Activated CD8-positive, alpha-beta memory T cell treated with anti-CD3 and anti-CD28 coated beads, Interleukin-2, amount 10 ng/mL, durations not matched to agents 7 days and 5 days (primary cell): ENCODE measurements at regions not wholly inside any gene's neighbourhood (a gene's known extent, or its start where the extent isn't known, plus 50 kb on each side); places are given as distances from the start of the nearest gene placed in this dataset.

ENCODE experiments used
- ATAC-seq: fragments of 150-1000 bp; cut with Tn5 transposase; one replicate; pipeline ENCODE4 v1.10.0; 2021; ENCODE audit warnings: moderate library complexity
- CTCF ChIA-PET: fragments of 350-600 bp; sonication (Branson Sonifier 250); formaldehyde crosslinking; loops from one replicate; lab custom pipeline; 2021; ENCODE audit warnings: antibody characterized with exemption; lab: Charles Lee
- DNase-seq: peaks from one replicate; pipeline ENCODE4 v3.0.0-alpha.2; 2020
- H3K27ac Mint-ChIP-seq: one replicate; pipeline ENCODE4 v1.8.0; 2021; ENCODE audit warnings: mild to moderate bottlenecking, mixed read lengths
- H3K27me3 Mint-ChIP-seq: one replicate; pipeline ENCODE4 v1.8.0; 2021; ENCODE audit warnings: mixed read lengths
- H3K36me3 Mint-ChIP-seq: one replicate; pipeline ENCODE4 v1.8.0; 2021; ENCODE audit warnings: mild to moderate bottlenecking, mixed read lengths
- H3K4me1 Mint-ChIP-seq: one replicate; pipeline ENCODE4 v1.8.0; 2021; ENCODE audit warnings: mixed read lengths
- H3K4me3 Mint-ChIP-seq: one replicate; pipeline ENCODE4 v1.8.0; 2021; ENCODE audit warnings: mild to moderate bottlenecking, moderate library complexity, mixed read lengths
- H3K9me3 Mint-ChIP-seq: one replicate; pipeline ENCODE4 v1.8.0; 2022; ENCODE audit warnings: low read depth, mixed read lengths

DNA sequence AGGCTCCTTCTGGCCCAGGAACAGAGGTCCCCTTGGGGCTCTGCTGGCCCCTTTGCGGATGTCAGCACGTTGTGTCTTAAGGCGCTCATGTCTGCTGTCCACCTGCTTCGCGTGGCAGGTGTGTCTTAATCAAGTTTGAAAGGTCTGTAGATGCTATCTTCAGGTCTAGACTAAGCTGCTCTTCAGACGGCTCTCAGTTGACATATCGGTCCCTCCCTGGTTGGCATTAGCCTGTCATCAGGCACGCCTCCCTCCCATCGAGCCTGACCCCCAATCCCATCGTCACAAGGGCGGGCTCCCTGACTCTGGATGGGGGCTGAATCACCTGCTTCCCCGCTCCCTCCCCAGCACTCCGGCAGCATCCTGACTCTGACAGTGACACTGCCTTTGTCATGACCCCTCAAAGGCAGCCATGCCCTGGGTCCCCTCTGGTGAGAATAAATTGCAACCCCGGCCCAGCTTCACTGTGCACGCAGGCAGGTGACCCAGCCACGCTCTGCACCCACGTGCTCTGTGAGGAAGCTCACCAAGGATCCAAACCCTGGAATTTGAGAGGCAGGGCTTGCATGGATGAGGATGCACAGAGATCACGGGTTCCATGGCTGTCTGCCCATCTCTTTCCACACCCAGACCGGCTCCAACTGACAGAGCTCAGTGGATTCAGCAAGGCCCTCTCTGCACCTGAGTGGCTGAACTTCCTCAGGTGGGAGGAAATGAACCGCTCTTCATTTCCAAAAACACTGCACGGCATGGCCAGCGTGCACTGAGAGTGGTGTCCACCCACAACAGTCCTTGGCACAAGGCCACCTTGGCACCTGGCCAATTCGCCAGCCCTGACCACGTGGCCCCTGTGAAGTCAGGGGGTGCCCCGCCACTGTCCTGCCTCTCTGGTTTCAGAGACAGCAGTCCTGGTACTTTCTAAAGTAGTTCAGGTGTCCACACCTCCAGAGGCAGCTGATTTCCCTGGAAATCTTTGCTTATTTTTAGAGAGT lies 110.2 kb upstream of the GPC1 start:
- DNase-seq = peak; percentile 29
- H3K27me3 Mint-ChIP-seq = no peaks in the 10 kb centered on the region
- no peaks in the 10 kb centered on the region for H3K36me3 Mint-ChIP-seq
- no peak for ATAC-seq
- no peak overlapping the region for H3K27ac Mint-ChIP-seq
- no peaks in the 10 kb centered on the region for H3K9me3 Mint-ChIP-seq
- CTCF ChIA-PET = no interaction called here
- H3K4me3 Mint-ChIP-seq = no peak overlapping the region
- H3K4me1 Mint-ChIP-seq = no peaks in the 10 kb centered on the region

DNA sequence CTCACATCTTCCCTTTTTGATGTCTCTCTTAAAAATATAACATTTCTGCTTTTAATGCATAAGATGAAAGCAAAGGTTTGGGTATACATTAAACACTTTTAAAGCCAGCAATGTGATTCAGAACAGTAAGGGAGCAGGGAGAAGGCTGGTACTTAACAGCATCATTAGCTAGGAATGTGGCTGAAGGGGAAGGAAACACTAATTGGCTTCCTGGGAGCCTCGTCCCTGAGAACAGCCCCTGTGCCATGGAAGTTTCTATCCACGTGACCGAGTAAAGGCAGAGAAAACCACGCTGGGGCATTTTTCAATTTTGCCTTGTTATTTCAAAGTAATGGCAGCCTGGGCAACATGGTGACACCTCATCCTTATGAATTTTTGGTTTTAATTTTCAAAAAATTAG lies 109.2 kb upstream of the GPC1 start:
- Mint-ChIP-seq H3K4me3 (no peak overlapping the region), H3K27me3 (no peaks in the 10 kb centered on the region), H3K27ac (no peak overlapping the region), H3K36me3 (no peaks in the 10 kb centered on the region), H3K9me3 (no peaks in the 10 kb centered on the region), H3K4me1 (no peaks in the 10 kb centered on the region)
- ATAC-seq = no peak
- CTCF ChIA-PET = no interaction called here
- DNase-seq = peak; percentile 26

DNA sequence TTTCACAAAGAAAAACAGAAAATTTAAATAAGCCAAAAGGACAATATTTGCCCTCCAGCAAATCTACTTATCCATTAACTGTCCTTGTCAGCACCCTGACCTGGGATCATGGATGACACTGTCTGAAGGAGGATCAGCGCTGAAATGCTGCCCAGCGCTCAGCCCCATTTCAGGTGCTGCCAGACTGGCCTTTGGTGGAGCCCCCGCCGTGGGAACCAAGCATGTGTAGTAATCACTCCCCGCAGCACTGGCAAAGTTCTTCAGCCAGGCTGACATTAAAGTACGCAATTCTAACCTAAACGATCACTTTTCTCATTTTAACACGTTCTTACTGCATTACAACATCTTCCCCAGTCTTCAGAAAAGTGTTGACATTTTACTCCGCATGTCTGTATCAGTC lies 108.6 kb upstream of the GPC1 start:
- no peak for ATAC-seq
- Mint-ChIP-seq H3K27ac (no peak overlapping the region), H3K4me3 (no peak overlapping the region), H3K27me3 (no peaks in the 10 kb centered on the region), H3K36me3 (no peaks in the 10 kb centered on the region), H3K9me3 (no peaks in the 10 kb centered on the region), H3K4me1 (no peaks in the 10 kb centered on the region)
- DNase-seq = peak; percentile 34
- CTCF ChIA-PET = no interaction called here

DNA sequence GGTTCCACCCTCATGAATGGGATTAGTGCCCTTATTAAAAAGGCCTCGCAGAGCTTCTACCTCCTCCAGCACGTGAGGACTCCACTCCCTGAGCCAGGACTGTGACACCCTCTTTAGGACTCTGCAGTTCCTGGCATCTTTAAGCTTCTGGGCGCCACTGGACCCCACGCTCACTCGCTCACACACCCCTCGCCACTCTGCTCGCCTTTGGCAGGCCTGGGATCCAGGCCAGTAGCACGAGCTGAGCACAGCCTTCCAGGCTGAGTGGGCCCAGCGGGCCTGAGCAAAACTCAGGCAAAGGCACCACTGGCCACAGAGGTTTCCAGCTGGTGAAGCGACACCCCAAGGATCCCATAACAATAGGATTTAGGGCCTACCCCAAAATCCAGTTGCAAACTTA lies 107.9 kb upstream of the GPC1 start:
- no peaks in the 10 kb centered on the region for H3K4me1 Mint-ChIP-seq
- CTCF ChIA-PET = no interaction called here
- H3K27me3 Mint-ChIP-seq = no peaks in the 10 kb centered on the region
- H3K27ac Mint-ChIP-seq = no peak overlapping the region
- ATAC-seq = no peak
- H3K4me3 Mint-ChIP-seq = no peak overlapping the region
- peak; percentile 21 for DNase-seq
- H3K9me3 Mint-ChIP-seq = no peaks in the 10 kb centered on the region
- no peaks in the 10 kb centered on the region for H3K36me3 Mint-ChIP-seq

DNA sequence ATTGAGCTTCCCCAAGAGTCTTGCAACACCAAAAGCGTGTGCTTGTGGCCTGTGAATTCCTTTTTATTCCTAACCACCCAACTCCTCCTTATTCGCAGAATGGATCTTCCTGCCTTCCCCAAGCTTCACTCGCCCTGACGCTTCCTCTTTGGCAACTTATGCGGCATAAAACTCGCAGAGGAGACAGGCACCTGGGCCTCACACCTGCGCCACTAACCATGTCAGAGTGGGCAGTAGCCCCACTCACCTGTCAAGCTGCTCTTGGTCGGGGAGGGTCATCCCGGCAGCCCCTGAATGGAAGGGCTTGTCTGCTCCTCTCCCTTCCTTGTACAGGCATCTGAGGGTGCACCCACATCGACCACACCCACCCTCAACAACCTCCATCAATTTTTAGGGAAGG lies 106.9 kb upstream of the GPC1 start:
- H3K36me3 Mint-ChIP-seq = no peaks in the 10 kb centered on the region
- no peaks in the 10 kb centered on the region for H3K9me3 Mint-ChIP-seq
- ATAC-seq (no peak), DNase-seq (peak; percentile 18)
- no peaks in the 10 kb centered on the region for H3K4me1 Mint-ChIP-seq
- CTCF ChIA-PET = no interaction called here
- H3K27ac Mint-ChIP-seq = no peak overlapping the region
- no peaks in the 10 kb centered on the region for H3K27me3 Mint-ChIP-seq
- no peak overlapping the region for H3K4me3 Mint-ChIP-seq

DNA sequence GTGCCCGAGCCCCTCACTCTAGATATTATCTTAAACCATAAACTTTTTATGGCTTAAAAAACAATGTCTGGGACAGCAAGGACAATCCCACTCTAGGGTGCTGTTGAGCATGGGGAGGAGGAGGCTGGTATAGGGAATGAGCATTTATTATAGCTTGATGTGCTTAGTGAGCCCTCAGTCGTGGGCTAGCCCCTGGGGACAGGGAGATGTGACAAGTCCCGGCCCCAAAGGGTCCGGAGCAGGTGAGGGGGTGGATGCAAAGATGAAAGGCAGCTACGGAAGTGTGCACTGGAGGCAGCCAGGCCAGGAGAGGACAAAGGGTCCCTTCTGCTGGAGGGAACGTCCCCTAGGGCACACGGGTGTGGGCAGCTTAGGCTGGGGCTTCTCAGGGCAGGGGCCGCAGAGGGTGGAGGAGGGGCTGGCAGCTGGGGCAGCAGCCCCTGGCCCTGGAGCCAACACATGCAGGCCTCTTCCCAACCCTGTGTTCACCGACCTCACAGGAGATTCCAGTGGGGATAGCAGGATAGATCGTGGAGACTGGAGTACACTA lies 106.3 kb upstream of the GPC1 start:
- H3K27me3 Mint-ChIP-seq = peaks cover 3% of the 10 kb centered on the region
- CTCF ChIA-PET = no interaction called here
- H3K4me1 Mint-ChIP-seq = no peaks in the 10 kb centered on the region
- ATAC-seq = no peak
- H3K9me3 Mint-ChIP-seq = no peaks in the 10 kb centered on the region
- peak; percentile 9 for DNase-seq
- H3K36me3 Mint-ChIP-seq = no peaks in the 10 kb centered on the region
- no peak overlapping the region for H3K27ac Mint-ChIP-seq
- no peak overlapping the region for H3K4me3 Mint-ChIP-seq

DNA sequence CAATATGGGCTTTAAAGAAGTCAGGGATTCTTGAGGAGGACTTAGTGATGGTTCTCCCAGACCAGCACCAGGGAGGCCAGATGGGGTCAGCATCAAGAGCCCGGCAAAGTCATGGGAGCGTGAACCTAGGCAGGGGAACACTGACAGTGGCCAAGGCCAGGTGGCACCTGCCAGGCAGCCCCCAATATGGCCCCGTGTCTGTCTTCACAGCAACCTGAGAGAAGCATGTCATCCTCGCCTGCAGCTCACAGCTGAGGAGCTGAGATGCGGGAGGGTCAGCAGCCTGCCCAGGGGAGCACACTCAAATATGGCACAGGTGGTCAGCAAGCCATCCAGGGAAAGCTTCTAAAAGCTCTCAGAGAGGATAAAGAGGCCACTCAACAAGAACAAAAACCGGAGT lies 105.7 kb upstream of the GPC1 start:
- no peak overlapping the region for H3K4me3 Mint-ChIP-seq
- no peak overlapping the region for H3K27ac Mint-ChIP-seq
- H3K9me3 Mint-ChIP-seq = no peaks in the 10 kb centered on the region
- CTCF ChIA-PET = no interaction called here
- ATAC-seq (no peak), DNase-seq (peak; percentile 34)
- no peaks in the 10 kb centered on the region for H3K4me1 Mint-ChIP-seq
- H3K27me3 Mint-ChIP-seq = peaks cover 3% of the 10 kb centered on the region
- H3K36me3 Mint-ChIP-seq = no peaks in the 10 kb centered on the region

DNA sequence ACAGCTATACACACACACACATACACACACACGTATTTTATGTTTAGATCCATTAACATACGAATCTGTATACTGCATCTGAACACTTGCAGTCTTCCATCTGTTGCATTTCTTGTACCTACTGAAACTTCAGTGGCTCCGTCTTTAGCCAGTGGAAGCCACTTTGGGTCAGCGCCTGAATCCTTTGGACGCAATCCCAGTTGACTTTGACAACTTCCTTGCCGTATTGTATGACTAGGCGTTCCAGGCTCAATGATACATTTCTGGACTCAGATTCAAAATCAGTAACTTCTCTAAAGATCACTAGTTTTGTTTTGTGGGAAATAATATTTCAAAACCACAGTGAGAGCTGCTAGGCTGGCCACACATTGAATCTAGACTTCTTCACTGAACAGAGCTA lies 101.5 kb upstream of the GPC1 start:
- Mint-ChIP-seq H3K4me3 (no peak overlapping the region), H3K27me3 (peaks cover 16% of the 10 kb centered on the region), H3K27ac (no peak overlapping the region), H3K9me3 (no peaks in the 10 kb centered on the region), H3K4me1 (no peaks in the 10 kb centered on the region), H3K36me3 (no peaks in the 10 kb centered on the region)
- CTCF ChIA-PET = no interaction called here
- ATAC-seq (no peak), DNase-seq (no peak)

DNA sequence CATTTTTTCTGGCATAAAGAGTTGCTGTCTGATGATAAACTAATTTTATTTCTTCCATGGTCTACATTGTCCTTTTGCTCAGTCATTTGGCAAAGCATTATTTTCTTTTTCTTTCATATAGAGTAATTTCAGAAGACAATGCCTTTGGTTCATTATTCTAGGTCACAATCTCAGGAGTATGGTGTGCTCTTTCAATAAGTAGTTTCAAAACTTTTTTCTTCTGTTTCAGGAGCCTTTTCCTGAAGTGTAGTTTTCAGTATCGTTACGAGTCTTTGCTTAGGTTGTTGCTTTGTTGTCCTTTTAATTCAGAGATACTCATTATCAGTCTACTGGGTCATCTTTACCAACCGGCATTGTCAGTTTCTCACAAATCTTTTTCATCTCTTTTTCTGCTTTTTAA lies 100.4 kb upstream of the GPC1 start:
- DNase-seq (no peak), ATAC-seq (no peak)
- no peaks in the 10 kb centered on the region for H3K9me3 Mint-ChIP-seq
- CTCF ChIA-PET = no interaction called here
- H3K4me3 Mint-ChIP-seq = no peak overlapping the region
- H3K36me3 Mint-ChIP-seq = no peaks in the 10 kb centered on the region
- H3K4me1 Mint-ChIP-seq = no peaks in the 10 kb centered on the region
- H3K27ac Mint-ChIP-seq = no peak overlapping the region
- peaks cover 16% of the 10 kb centered on the region for H3K27me3 Mint-ChIP-seq

DNA sequence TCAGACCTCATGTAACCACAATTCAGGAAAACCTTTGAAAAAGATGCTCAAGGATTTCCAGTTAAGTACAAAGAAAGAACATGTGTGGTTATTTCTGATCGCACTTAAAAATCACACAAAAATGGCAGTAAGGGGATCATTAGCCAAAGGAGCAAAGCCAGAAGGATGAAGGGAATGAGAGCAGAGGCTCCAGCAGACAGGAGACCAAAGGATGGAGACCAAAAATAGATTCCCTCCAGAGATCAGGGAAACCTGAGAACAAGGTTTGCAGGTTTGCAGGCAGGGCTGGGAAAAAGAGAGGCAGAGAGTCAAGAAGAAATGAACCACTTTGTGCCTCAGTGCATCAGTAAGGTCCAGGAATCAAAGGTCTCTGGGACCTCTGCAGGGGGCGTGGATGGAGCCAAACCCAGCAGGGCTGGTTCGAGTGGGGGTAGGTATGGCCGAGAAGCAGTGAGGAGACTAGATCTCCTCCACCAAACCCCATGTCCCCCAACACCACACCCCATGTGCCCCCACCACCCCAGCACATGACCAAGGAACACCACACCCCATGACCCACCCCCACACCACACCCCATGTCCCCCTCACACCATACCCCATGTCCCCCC lies 98.5 kb upstream of the GPC1 start:
- Mint-ChIP-seq H3K4me1 (no peaks in the 10 kb centered on the region), H3K9me3 (no peaks in the 10 kb centered on the region), H3K27ac (no peak overlapping the region), H3K4me3 (no peak overlapping the region), H3K27me3 (peaks cover 16% of the 10 kb centered on the region), H3K36me3 (no peaks in the 10 kb centered on the region)
- CTCF ChIA-PET = no interaction called here
- DNase-seq (peak; percentile 8), ATAC-seq (no peak)

DNA sequence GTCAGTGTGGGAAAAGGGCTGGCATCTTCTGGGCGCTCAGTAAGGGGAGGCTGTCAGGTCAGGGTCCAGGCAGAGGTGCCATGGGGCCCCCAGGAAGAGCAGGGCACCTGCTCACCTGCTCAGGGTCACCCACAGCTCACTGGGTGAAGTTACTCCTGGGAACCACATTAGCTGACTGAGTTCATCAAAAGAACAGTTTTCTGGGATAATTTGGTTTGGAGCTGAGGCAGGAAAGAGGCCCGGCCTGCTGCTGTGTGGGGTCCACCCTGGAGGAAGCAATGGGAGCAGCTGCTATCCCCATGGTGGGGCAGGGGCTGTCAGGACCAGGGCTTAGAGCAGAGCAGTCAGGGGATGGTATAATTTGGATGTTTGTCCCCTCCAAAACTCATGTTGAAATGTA lies 97.2 kb upstream of the GPC1 start:
- Mint-ChIP-seq H3K4me3 (no peak overlapping the region), H3K27me3 (peaks cover 16% of the 10 kb centered on the region), H3K27ac (no peak overlapping the region), H3K4me1 (no peaks in the 10 kb centered on the region), H3K36me3 (no peaks in the 10 kb centered on the region), H3K9me3 (no peaks in the 10 kb centered on the region)
- CTCF ChIA-PET = no interaction called here
- no peak for ATAC-seq
- DNase-seq = no peak

DNA sequence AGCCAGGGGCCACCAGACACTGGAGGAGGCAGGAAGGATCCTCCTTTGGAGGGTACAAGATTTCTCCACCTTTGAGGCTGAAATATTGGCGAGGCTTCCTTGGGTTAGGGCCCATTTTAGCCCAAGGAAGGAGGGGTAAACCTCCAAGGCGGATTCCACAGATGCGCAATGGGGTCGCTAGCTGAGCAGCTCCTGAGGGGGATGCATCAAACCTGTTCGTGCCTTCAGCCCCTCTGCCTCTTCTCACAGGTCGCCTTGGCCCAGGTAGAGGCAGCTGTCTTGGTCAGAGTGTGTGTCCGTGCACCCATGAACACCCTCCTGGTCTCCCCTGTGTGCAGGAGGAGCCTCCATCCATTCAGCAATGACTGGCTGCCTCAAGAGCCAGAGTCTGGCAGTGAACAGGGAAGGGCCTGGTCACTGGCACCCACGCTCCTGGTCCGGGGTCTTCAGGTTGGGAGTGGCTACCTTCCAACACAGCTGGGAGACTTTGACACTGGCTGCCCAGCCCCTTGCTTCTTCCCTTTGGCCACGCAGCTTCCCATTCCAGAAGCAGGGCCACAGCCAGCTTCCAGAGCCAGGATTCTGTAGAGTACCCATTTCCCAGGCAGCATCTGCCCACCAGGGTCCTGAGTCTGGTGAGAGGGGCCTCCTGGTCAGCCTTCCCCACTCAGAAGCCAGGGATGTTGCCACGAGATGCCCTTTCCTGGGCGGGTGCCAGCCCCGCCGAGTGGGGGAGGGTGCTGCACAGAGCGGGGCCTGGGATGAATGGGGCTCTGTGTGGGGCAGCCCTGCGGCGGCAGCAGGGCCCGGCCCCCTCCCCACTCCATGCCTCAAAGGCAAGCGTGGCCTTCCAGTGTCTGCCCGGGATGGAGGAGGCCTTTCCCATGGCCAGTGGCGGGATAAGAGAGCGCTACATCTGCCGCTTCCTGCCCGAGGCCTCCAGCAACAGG lies 95.8 kb upstream of the GPC1 start:
- H3K27me3 Mint-ChIP-seq = peaks cover 13% of the 10 kb centered on the region
- H3K27ac Mint-ChIP-seq = no peak overlapping the region
- H3K36me3 Mint-ChIP-seq = no peaks in the 10 kb centered on the region
- CTCF ChIA-PET = no interaction called here
- no peaks in the 10 kb centered on the region for H3K4me1 Mint-ChIP-seq
- no peaks in the 10 kb centered on the region for H3K9me3 Mint-ChIP-seq
- H3K4me3 Mint-ChIP-seq = no peak overlapping the region
- no peak for ATAC-seq
- no peak for DNase-seq

DNA sequence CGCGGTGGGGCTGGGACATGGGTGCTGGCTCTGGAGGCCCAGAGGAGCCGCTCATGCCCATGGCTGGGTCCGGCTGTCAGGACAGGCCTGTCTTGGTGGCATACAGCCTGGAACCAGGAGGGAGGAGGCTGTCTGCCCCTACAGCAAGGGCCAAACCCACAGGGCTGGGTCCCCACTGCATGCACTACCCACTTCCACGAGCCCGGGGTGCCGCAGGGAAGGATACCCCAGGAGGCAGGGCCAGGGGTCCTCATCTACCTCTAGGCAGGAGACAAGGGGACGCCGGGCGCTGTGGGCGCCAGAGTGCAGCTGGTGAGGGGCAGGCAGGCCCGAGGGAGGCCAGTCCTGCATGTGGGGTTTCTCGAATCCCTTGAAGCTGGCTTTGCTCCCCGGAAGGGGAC lies 95.1 kb upstream of the GPC1 start:
- H3K4me3 Mint-ChIP-seq = no peak overlapping the region
- peaks cover 9% of the 10 kb centered on the region for H3K27me3 Mint-ChIP-seq
- no peaks in the 10 kb centered on the region for H3K36me3 Mint-ChIP-seq
- no peaks in the 10 kb centered on the region for H3K9me3 Mint-ChIP-seq
- H3K4me1 Mint-ChIP-seq = no peaks in the 10 kb centered on the region
- ATAC-seq = no peak
- DNase-seq = no peak
- CTCF ChIA-PET = no interaction called here
- H3K27ac Mint-ChIP-seq = no peak overlapping the region
